GM18498 (cell line): ENCODE measurements at regions not wholly inside any gene's neighbourhood (a gene's known extent, or its start where the extent isn't known, plus 50 kb on each side); places are given as distances from the start of the nearest gene placed in this dataset.

Source experiments
- ATAC-seq: cut with Tn5 transposase; IDR thresholded peaks from one replicate; pipeline ENCODE4 v1.9.1; 2021; ENCODE audit warnings: mild to moderate bottlenecking, moderate library complexity; ENCODE audit not compliant: unreplicated experiment

DNA sequence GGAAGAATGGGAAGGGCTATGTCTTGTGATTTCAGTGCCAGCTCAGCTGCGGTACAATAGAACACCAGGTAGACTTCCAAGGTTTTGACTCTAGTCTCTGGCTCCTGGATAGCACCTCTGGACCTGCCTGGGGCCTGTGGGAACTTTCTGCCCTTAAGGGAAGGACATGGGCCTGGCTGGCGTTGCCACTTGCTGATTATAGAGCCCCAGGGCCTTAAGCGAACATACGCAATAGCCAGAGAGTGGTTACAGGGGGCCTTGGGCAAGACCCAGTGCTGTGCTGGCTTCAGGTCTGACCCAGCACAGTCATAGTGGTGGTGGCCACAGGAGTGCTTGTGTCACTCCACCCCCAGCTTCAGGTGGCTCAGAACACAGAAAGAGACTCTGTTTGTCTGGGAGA is 131.1 kb upstream of the COL21A1 start:
- ATAC-seq = no peak

DNA sequence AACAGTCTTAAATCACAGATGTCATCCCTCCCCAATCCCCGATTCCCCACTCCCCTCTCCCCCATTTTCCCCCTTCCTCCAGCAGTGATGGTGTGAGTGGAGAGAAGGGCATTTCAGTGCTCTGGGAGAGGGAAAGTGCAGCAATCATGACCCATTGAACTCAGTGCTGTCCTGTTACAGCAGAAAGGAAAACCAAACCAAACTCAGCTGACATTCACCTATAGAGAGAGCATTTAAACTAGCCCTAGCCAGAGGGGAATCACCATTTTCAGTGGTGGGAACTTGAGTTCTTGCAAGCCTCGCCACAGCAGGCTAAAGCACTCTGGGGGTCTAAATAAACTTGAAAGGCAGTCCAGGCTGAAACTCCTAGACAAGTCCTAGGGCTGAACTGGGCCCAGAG is 129.9 kb upstream of the COL21A1 start:
- ATAC-seq = no peak

GRCh38 chr6:56375806-56376205 is 128.4 kb upstream of the COL21A1 start:
- no peak for ATAC-seq

GRCh38 chr6:56374841-56375369 is 127.5 kb upstream of the COL21A1 start:
- no peak for ATAC-seq

DNA sequence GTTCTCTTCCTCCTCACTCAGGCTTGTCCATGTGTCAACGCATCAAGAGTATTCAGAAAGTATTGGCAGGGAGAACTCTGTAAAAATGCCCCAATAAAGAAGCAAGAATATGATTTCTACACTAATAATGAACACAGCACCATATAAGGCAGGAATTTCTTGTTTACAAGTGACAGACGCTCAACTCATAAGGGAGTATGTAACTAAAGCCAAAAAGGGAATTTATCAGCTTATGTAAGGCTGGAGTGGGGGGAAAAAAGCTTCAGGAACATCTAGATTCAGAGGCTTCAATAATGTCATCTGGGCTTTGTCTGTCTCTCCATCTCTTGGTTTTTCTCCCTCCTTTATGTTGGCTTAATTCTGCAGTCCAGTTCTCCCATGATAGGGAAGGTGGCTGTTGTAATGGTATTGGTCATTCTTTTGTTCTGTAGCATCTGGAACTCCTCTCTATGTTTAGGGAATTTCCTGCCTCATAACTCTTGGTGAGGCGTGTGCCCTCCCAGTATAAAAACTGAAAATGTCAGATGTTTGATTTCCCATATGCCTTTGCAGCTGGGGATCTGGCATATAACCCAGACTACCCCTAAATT is 125.1 kb upstream of the COL21A1 start:
- no peak for ATAC-seq

GRCh38 chr6:56370561-56371211 is 123.3 kb upstream of the COL21A1 start:
- peak; percentile 84 for ATAC-seq

DNA sequence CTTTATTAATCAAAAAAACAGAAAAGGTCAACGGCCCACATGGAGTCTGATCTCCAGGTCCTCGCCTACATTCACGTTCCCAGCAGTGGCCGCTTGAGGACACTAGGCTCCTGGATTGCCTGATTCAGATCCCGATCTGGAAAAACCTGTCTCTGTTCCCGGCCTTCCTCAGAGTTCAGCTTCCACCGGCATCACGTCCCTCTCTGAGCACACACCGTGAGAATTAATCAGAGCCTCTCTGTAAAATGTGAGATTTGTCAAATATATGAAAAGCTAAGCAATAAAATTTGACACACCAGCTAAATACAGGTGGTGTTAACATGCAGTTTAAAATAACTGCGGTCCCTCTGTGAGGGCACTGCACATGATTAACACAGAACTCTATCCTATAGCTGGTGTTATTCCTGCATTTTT is 122.8 kb upstream of the COL21A1 start:
- ATAC-seq = no peak

GRCh38 chr6:56368491-56368890 is 121.1 kb upstream of the COL21A1 start:
- ATAC-seq = no peak

DNA sequence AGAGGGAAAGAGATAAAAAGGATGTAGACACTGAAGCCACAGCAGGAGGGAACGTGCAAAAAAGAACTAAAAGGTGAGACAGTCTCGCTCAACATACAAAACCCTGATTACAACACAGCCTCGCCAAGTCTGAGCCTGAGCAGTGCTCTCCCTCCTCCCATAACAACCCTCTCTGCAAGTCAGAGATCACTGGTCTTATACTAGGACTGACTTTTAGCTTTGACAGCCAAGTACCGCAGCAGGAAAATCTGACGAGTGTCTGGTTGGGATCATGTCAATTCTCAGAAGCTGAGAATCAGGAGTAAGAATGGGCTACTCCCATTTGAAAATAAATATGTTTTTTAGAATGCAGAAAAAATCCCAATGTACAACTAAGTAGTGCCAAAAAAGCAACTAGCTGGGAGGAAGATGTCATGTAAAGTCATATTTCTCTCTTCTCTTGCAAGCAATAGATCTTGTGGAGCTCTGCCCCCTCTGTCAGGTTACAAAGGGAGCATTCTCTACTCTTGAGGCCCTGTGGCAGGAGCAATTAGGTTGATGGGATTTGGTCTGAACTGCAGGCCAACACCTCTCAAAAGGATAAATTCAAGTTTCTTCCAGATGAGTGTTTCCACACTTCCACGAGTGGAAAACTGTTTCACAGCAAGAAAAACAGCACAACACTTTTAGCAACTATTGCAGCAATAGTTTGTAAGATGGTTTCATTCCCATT is 118.9 kb upstream of the COL21A1 start:
- ATAC-seq = no peak

DNA sequence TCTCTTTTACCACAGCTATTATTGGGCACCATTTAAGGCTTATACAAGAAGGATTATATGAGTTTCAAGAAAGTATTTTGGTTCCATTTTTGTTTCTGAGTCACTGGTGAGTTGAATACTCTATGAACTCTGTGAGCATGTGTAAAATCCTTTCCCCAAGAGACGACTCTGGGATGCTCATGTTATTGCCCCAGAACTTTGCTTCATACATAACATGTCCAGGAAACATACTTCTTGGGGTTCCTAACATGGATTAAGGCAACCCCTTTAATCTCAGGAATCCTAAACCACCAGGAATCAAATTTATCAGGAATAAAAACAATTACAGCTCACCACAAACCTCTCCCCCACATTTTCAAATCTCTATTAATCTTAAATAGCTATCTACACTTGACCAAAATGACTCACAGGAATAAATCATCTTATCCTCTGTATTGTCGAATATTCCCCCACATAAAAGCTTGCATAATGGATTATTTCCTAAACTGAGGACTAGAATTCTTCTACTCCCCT is 117.5 kb upstream of the COL21A1 start:
- peak; percentile 54 for ATAC-seq

DNA sequence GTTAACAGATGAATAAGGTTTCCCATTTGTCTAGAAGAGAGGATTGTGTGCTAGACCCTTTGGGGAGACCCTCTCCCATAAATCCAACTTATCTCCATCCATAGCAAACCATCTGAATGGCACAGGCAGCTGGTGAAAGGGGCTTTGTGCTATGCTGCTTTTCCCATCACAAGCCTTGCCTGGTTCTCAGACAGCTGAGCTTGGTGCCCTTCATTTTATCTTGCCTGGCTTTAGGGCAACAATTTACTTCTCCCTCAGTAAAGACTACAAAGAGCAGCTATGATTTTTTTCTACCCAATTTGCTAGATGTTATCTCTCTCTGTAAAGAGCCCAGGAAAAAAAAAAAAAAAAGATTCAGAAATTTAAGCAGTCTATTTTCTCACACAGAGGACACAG is 117.0 kb upstream of the COL21A1 start:
- ATAC-seq = no peak

DNA sequence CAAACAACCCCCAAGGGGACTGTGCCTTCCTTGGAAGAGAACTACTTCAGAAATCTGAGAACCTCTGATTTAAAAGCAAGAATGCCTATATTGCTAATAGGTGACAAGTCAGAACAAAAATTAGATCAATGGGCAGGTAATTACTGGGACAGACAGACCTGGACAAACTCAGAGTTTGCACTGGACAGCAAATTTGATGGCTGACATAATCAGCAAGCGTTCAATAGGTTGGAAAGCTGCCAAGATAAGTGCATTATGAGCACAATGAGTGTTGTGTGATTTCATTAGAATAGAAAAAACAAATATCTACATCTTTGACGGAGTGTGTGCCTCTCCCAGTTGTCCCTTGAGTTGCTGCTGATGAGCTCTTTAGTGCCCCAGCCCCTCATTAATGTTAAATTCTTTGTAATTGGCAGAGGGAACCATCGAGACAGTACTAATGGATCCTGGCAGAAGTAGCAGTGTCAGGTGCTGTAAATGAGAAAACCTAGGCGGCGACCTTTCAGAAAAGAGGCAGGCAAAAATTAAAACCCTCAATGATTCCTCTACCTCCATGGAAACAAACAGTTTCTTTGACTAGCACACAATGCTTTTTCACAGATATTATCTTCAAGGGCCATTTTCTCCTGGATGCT is 116.5 kb upstream of the COL21A1 start:
- ATAC-seq = no peak

GRCh38 chr6:56361812-56362211 is 114.4 kb upstream of the COL21A1 start:
- ATAC-seq = no peak

DNA sequence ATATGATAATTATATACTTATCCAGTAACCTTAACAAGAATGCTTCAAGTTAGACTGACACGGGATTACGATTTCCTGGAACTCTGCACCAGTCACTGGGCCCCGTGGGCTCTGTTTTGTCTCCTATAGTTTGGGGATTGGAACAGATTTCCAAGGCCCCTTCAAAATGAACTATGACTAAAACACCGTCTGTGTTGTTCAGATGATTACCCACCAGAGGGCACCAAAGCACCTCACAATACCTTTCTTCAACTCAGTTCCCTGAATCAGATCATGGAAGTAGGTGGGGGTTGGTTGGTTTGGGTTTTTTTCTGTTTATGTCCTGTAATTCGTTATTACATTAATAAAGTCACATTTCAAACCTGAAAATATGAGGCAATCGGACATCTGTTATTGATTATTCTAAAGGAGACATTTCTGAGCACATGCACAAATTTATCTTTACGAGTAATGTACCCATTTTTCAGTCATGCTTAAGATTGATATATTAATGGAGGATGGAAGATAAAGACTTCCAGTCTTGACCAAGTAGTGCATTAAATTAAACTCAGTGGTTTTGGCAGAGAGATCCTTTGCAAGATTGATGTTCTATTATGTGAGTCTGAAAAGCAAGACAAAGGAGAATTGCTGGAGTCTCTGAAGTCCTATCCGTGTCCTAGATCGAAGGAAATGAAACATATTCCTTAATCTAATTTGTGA is 112.0 kb upstream of the COL21A1 start:
- peak; percentile 83 for ATAC-seq

DNA sequence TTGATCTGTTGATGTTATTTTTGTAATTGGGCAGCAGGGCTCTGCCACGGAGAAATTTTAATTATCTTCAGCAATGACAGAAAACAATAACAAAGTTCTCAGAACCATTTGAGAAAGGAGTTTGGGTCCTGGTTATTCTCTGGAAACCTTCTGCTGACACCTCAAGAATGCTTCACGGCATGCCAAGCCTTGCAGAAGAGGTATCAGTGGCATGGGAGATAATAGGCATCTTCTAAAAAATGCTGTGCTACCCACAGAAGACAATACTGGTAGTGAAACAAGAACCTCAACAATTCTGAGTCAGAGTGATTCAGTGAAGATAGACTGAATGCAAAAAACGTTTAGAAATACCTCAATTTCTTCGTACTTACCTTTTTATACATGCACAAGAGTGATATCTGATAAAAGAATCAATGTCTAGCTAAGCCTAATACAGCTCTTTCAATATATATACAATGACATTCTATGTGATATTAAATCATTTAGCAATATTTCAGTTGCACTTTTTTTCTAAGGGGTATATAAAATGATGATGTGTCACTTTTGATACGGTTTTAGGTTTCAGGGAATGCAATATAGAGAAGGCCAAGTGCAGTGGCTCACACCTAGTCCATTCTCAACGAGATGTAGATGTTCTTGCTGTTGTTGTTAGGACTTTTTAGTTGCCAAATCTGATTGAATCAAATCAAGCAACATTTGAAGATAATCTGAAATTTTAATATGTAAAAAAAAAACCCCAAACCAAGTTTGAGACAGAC is 110.4 kb upstream of the COL21A1 start:
- no peak for ATAC-seq

- no peak for ATAC-seq
Measured at GRCh38 chr6:56356426-56356825, 109.0 kb upstream of the COL21A1 start.

- ATAC-seq = no peak
Measured at GRCh38 chr6:56353860-56354259, 106.5 kb upstream of the COL21A1 start.

DNA sequence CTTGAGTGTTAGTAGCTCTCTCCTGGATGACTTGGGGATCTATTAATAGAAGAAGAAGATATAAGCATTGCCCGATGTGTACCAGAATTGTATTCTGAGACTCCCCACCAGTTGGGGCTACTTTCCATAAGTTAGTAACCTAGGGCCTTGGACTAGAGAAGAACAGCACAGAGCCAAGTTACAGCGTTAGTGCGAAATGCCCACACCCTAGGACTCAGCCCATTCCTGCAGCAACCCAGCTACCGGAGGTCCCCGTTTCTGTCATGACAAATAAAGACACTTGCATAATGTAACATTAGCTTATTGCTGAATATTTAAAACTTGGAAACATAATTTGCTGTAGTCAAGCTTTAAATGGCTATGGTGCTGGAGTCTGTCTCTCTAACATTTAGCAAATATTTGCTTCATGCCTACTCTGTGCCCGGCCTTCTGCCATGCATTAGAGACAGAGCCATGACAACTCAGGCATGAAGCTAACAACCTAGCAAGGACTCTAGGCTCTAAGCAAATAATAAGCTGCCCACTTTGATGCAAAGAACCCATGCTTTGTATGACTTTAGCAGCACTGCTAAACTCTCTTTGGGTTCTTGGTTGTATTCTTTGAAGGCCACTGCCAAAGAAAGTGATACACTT is 103.4 kb upstream of the COL21A1 start:
- no peak for ATAC-seq

DNA sequence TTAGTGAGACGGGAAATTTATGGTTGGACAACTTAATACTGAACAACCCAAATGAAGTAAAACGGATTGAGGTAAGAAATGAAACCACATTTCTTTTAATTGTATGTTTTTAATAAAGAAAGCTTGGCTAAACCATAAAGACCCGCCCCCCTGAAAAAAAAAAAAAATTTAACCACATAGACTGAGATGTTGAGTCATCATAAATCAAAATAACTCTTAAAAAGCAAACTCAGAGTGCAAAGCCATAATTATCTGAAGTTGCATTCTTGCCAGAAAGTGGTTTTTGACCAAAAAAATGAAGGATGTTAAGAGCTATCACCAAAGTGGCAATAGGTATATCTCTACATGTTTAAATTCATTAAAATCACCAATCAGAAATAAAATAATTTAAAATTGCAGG is 101.8 kb upstream of the COL21A1 start:
- no peak for ATAC-seq

DNA sequence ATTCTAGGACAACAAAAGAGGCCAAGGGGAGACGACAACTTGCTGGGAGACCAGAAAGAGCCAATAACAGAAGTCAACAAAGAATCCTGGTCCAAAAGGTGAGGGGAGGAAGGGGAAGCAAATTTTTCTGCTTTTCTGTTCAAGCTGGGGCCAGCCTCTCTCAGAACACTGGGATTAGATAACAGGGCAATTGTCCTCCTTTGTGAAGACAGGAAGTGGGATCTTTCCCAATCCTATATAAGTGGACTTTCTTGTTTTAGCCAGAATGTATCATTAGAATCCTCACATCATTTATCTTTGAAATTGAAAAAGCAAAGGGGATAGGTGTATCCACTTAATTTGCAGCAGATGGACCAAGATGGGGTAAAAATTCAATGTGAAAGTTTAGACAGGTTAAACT is 101.2 kb upstream of the COL21A1 start:
- no peak for ATAC-seq
